HEK293T (cell line): ENCODE measurements at regions not wholly inside any gene's neighbourhood (a gene's known extent, or its start where the extent isn't known, plus 50 kb on each side); places are given as distances from the start of the nearest gene placed in this dataset.

Experiments
- ELF4 ChIP-seq: fragments of 450-650 bp; IDR thresholded peaks from 2 replicates; pipeline ENCODE4 v1.6.1; 2017; ENCODE audit warnings: antibody characterized with exemption
- FOXA1 ChIP-seq: fragments of 450-650 bp; IDR thresholded peaks from 2 replicates; pipeline ENCODE4 v1.6.1; 2016; ENCODE audit warnings: mild to moderate bottlenecking
- FOXK2 ChIP-seq: fragments of 450-650 bp; IDR thresholded peaks from 2 replicates; pipeline ENCODE4 v1.6.1; 2016; ENCODE audit warnings: mild to moderate bottlenecking
- NFRKB ChIP-seq: fragments of 450-650 bp; IDR thresholded peaks from 2 replicates; pipeline ENCODE4 v1.6.1; 2016; ENCODE audit warnings: mild to moderate bottlenecking, moderate library complexity
- SP1 ChIP-seq: fragments of 450-650 bp; IDR thresholded peaks from 2 replicates; pipeline ENCODE4 v1.6.1; 2017
- ZNF384 ChIP-seq: fragments of 450-650 bp; IDR thresholded peaks from 2 replicates; pipeline ENCODE4 v1.6.1; 2016

DNA sequence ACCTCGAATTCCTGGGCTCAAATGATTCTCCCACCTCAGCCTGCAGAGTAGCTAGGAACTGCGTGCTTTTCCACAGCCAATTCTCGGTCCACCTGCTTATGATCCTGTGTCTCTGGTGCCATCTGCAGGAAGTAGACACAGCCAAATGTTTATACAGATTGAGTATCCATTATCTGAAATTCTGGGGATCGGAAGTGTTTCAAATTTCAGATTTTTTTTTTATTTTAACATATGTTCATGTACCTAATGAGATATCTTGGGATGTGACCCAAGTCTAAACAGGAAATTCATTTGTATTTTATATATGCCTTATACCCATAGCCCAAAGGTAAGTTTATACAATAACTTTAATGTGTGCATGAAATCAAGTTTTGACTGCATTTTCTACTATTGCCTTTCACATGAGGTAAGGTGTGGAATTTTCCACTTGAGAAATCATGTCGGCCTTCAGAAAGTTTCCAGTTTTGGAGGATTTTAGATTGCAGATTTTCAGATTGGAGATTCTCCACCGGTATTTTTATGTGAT lies 89.5 kb downstream of the ESM1 start:
- no peak for TF ChIP-seq SP1
- no peak for TF ChIP-seq FOXK2
- TF ChIP-seq NFRKB, result no peak
- no peak for TF ChIP-seq ZNF384
- TF ChIP-seq FOXA1, result no peak
- no peak for TF ChIP-seq ELF4
